ENCODE measurements at regions not wholly inside any gene's neighbourhood (a gene's known extent, or its start where the extent isn't known, plus 50 kb on each side); places are given as distances from the start of the nearest gene placed in this dataset.

DNA sequence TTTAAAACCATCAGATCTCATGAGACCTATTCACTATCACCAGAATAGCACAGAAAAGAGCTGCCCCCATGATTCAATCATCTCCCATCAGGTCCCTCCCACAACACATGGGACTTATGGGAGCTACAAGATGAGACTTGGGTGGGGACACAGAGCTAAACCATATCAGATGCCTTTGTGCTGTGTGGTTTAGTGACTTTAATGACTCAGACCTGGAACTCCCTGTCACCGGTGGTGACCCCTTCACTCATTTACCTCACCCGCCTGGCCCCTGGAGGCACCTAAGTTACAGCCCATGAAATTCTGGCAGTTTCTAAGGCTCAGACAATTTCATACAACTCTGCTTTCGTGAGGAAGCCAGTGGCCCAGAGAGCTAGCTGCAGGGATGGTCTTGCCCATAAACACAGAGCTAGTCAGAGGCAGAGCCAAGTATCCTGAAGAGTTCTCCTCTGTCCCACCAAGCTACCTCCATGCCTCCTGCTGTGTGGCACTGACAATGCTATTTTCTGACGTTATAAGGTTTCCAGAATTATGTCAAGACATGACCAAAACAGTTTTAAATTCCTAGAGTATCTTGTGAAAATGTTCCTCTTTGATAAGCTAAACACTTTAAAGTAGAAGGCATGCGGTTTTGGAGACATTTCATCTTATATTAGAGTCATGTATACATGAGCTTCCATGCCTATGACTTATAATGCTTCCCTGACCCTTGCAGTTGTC lies 231.1 kb upstream of the IL12A start:
- Mint-ChIP-seq H3K36me3 (ENCODE audit: low read depth) (peaks cover 2% of the 10 kb centered on the region), H3K27me3 (peaks cover 26% of the 10 kb centered on the region), H3K4me3 (no peak overlapping the region), H3K27ac (no peak overlapping the region), H3K4me1 (no peaks in the 10 kb centered on the region)
- H3K9me3 ChIP-seq (ENCODE audit: control insufficient read depth, low read length, poor library complexity, severe bottlenecking), result no peaks in the 10 kb centered on the region
- DNase-seq (no peak), ATAC-seq (no peak)

- no peak for ATAC-seq
- Mint-ChIP-seq H3K27ac (no peak overlapping the region), H3K4me3 (no peak overlapping the region), H3K4me1 (peaks cover 4% of the 10 kb centered on the region), H3K27me3 (peaks cover 34% of the 10 kb centered on the region), H3K36me3 (ENCODE audit: low read depth) (peaks cover 2% of the 10 kb centered on the region)
- H3K9me3 ChIP-seq (ENCODE audit: control insufficient read depth, low read length, poor library complexity, severe bottlenecking), result no peaks in the 10 kb centered on the region
- no peak for DNase-seq
Measured at GRCh38 chr3:159760046-159760445, 228.6 kb upstream of the IL12A start.

DNA sequence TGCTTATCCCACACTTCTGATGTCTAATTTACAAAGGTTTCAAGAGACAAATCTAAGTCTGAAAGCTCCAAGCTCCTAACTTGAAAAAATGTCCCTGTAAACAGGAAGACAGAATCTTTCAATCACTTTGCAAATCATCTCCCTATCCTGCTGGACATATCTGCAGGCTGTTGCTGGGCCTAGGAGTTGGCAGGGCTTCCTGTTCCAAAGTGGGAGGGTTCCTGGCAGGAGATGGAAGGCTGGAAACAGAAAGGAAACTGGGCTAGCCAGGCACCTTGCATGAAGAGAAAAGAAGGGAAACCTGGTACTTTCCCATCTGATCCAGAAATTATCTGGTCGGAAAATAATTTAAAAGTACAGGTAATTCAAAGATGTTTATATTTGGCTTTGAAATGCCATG lies 227.3 kb upstream of the IL12A start:
- Mint-ChIP-seq H3K4me1 (peaks cover 4% of the 10 kb centered on the region), H3K27ac (no peak overlapping the region), H3K27me3 (peaks cover 46% of the 10 kb centered on the region), H3K4me3 (no peak overlapping the region), H3K36me3 (ENCODE audit: low read depth) (peaks cover 2% of the 10 kb centered on the region)
- ATAC-seq (no peak), DNase-seq (no peak)
- H3K9me3 ChIP-seq (ENCODE audit: control insufficient read depth, low read length, poor library complexity, severe bottlenecking), result no peaks in the 10 kb centered on the region

- H3K4me1 Mint-ChIP-seq, result peaks cover 4% of the 10 kb centered on the region
- no peak overlapping the region for H3K27ac Mint-ChIP-seq
- peak overlapping the region; percentile 78 for H3K4me3 Mint-ChIP-seq
- H3K9me3 ChIP-seq (ENCODE audit: control insufficient read depth, low read length, poor library complexity, severe bottlenecking), result no peaks in the 10 kb centered on the region
- peaks cover 53% of the 10 kb centered on the region for H3K27me3 Mint-ChIP-seq
- H3K36me3 Mint-ChIP-seq (ENCODE audit: low read depth), result peaks cover 2% of the 10 kb centered on the region
- ATAC-seq, result no peak
- no peak for DNase-seq
Measured at GRCh38 chr3:159761848-159762635, 226.6 kb upstream of the IL12A start.

DNA sequence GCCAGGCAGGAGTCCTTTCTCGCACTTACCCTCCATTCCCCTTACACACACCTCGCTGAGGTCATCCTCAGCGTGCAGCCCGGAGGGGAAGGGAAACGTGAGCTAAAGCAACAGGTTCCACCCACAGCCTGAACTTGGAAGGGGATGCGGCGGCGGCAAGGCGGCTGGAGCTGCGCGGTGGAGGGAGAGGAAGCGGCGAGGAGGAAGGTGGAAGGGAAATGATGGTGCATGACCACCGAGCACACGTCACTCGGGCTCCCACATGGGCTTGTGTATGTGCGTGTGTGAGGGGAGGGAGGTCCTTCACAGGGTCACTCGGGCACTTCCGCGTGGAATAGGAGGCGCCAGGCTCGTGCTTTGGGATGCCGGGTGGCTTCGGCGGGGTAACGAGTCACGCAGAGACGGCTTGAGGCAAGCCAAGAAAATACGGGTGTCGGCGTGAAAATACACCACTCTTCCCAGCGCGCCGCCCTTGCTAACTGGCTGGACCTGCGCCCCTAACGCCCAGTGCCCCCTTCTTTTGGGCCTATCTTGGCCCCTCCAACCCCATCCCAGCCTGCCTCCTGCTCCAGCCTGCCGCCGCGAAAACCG lies 225.5 kb upstream of the IL12A start:
- Mint-ChIP-seq H3K27ac (no peak overlapping the region), H3K4me3 (peak overlapping the region; percentile 78), H3K27me3 (peaks cover 63% of the 10 kb centered on the region), H3K36me3 (ENCODE audit: low read depth) (peaks cover 2% of the 10 kb centered on the region), H3K4me1 (peaks cover 4% of the 10 kb centered on the region)
- ATAC-seq (peak; percentile 36), DNase-seq (no peak)
- no peaks in the 10 kb centered on the region for H3K9me3 ChIP-seq (ENCODE audit: control insufficient read depth, low read length, poor library complexity, severe bottlenecking)

GRCh38 chr3:159763602-159764489 lies 224.8 kb upstream of the IL12A start:
- ATAC-seq (peak; percentile 39), DNase-seq (no peak)
- Mint-ChIP-seq H3K4me3 (peak overlapping the region; percentile 78), H3K4me1 (peaks cover 4% of the 10 kb centered on the region), H3K36me3 (ENCODE audit: low read depth) (peaks cover 2% of the 10 kb centered on the region), H3K27me3 (peaks cover 70% of the 10 kb centered on the region), H3K27ac (no peak overlapping the region)
- no peaks in the 10 kb centered on the region for H3K9me3 ChIP-seq (ENCODE audit: control insufficient read depth, low read length, poor library complexity, severe bottlenecking)

DNA sequence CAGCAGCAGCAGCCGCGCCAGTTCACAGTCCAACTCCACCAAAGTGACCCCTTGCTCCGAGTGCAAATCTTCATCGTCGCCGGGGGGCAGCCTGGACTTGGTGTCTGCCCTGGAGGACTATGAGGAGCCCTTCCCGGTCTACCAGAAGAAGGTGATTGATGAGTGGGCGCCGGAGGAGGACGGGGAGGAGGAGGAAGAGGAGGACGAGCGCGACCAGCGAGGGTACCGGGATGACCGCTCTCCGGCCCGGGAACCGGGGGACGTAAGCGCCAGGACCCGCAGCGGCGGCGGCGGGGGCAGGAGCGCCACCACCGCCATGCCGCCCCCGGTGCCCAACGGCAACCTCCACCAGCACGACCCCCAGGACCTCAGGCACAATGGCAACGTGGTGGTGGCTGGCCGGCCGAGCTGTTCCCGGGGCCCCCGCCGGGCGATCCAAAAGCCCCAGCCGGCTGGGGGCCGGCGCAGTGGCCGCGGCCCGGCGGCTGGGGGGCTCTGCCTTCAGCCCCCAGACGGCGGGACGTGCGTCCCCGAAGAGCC lies 224.1 kb upstream of the IL12A start:
- H3K4me1 Mint-ChIP-seq, result peaks cover 4% of the 10 kb centered on the region
- peaks cover 70% of the 10 kb centered on the region for H3K27me3 Mint-ChIP-seq
- DNase-seq (no peak), ATAC-seq (no peak)
- peak overlapping the region; percentile 64 for H3K4me3 Mint-ChIP-seq
- peaks cover 2% of the 10 kb centered on the region for H3K36me3 Mint-ChIP-seq (ENCODE audit: low read depth)
- H3K27ac Mint-ChIP-seq, result no peak overlapping the region
- H3K9me3 ChIP-seq (ENCODE audit: control insufficient read depth, low read length, poor library complexity, severe bottlenecking), result no peaks in the 10 kb centered on the region

GRCh38 chr3:159765030-159765859 lies 223.4 kb upstream of the IL12A start:
- peaks cover 67% of the 10 kb centered on the region for H3K27me3 Mint-ChIP-seq
- no peak overlapping the region for H3K27ac Mint-ChIP-seq
- no peak for DNase-seq

GRCh38 chr3:159765860-159766294 lies 222.8 kb upstream of the IL12A start:
- peak overlapping the region; percentile 60 for H3K4me3 Mint-ChIP-seq

More at GRCh38 chr3:159765030-159765859, 223.4 kb upstream of the IL12A start:
- no peak for ATAC-seq
- Mint-ChIP-seq H3K36me3 (ENCODE audit: low read depth) (peaks cover 2% of the 10 kb centered on the region), H3K4me3 (peak overlapping the region; percentile 60), H3K4me1 (peaks cover 4% of the 10 kb centered on the region)
- H3K9me3 ChIP-seq (ENCODE audit: control insufficient read depth, low read length, poor library complexity, severe bottlenecking), result no peaks in the 10 kb centered on the region

GRCh38 chr3:159766563-159767185 lies 222.0 kb upstream of the IL12A start:
- DNase-seq (no peak), ATAC-seq (no peak)
- H3K4me1 Mint-ChIP-seq, result peaks cover 4% of the 10 kb centered on the region
- no peaks in the 10 kb centered on the region for H3K9me3 ChIP-seq (ENCODE audit: control insufficient read depth, low read length, poor library complexity, severe bottlenecking)
- peaks cover 54% of the 10 kb centered on the region for H3K27me3 Mint-ChIP-seq
- peaks cover 2% of the 10 kb centered on the region for H3K36me3 Mint-ChIP-seq (ENCODE audit: low read depth)
- H3K4me3 Mint-ChIP-seq, result no peak overlapping the region
- H3K27ac Mint-ChIP-seq, result no peak overlapping the region

More at GRCh38 chr3:159765860-159766294, 222.8 kb upstream of the IL12A start:
- no peak for ATAC-seq
- Mint-ChIP-seq H3K27ac (no peak overlapping the region), H3K27me3 (peaks cover 60% of the 10 kb centered on the region), H3K36me3 (ENCODE audit: low read depth) (peaks cover 2% of the 10 kb centered on the region), H3K4me1 (peaks cover 4% of the 10 kb centered on the region)
- no peaks in the 10 kb centered on the region for H3K9me3 ChIP-seq (ENCODE audit: control insufficient read depth, low read length, poor library complexity, severe bottlenecking)
- DNase-seq, result no peak

GRCh38 chr3:159770998-159771397 lies 217.6 kb upstream of the IL12A start:
- DNase-seq (no peak), ATAC-seq (no peak)
- Mint-ChIP-seq H3K4me1 (no peaks in the 10 kb centered on the region), H3K4me3 (no peak overlapping the region), H3K27me3 (peaks cover 58% of the 10 kb centered on the region), H3K27ac (no peak overlapping the region), H3K36me3 (ENCODE audit: low read depth) (no peaks in the 10 kb centered on the region)
- H3K9me3 ChIP-seq (ENCODE audit: control insufficient read depth, low read length, poor library complexity, severe bottlenecking), result no peaks in the 10 kb centered on the region
